ENCODE measurements at regions not wholly inside any gene's neighbourhood (a gene's known extent, or its start where the extent isn't known, plus 50 kb on each side); places are given as distances from the start of the nearest gene placed in this dataset.

GRCh38 chr2:22086726-22087125, 963.0 kb downstream of the TDRD15 start:
- no peak for TF ChIP-seq CTCF (IDR thresholded peaks at IDR 0.05; ENCODE audit: low read depth, low read length)
- no peak for TF ChIP-seq EZH2phosphoT487 (IDR thresholded peaks at IDR 0.05; ENCODE audit: low read depth)
